HepG2 (cell line): ENCODE measurements at regions not wholly inside any gene's neighbourhood (a gene's known extent, or its start where the extent isn't known, plus 50 kb on each side); places are given as distances from the start of the nearest gene placed in this dataset.

ENCODE experiments used
- ATAC-seq: fragments of 200-7000 bp; cut with Tn5 transposase; 3 replicates; pipeline ENCODE4 v1.9.1; 2020; ENCODE audit warnings: mild to moderate bottlenecking, moderate library complexity
- BruUV-seq: library from RNA; stranded (reverse); fragments of 400-500 nt; replicated peaks from 2 replicates; lab custom pipeline; 2021; lab: Mats Ljungman, UMichigan
- CTCF ChIA-PET: fragments of 300-600 bp; formaldehyde crosslinking; extraction: SDS; loops from one replicate; lab custom pipeline; 2021; ENCODE audit warnings: low total read pairs, inconsistent platforms, low intra/inter-chr PET ratio; lab: Yijun Ruan, JAX
- POLR2A ChIA-PET: fragments of 350-600 bp; sonication (Branson Sonifier 250); formaldehyde crosslinking; loops from one replicate; lab custom pipeline; 2020; ENCODE audit warnings: antibody characterized with exemption, inconsistent platforms; lab: Yijun Ruan, JAX
- DNase-seq: peaks from one replicate; pipeline ENCODE4 v3.0.0-alpha.2; 2015; ENCODE audit warnings: low spot score
- FAIRE-seq: peaks from 3 replicates; lab custom pipeline; 2011; peaks lifted over from hg19 to GRCh38; lab: Jason Lieb, UNC
- H2AFZ ChIP-seq: one replicate; pipeline ENCODE4 v1.6.1; 2011; ENCODE audit warnings: low read length, inconsistent platforms
- H3K27ac ChIP-seq: fragments of 300-600 bp; 3 replicates; pipeline ENCODE4 v1.8.0; 2011; ENCODE audit warnings: mixed run types, mild to moderate bottlenecking, mixed read lengths, low read length, inconsistent platforms; ENCODE audit not compliant: insufficient read depth; ENCODE audit errors: extremely low read length
- H3K27me3 ChIP-seq, 2 experiments: fragments of 200-600 bp in 1 of 2; 2 replicates in 1 of 2; 3 replicates in 1 of 2; pipeline versions ENCODE4 v1.6.0 to v1.8.0; 2011; ENCODE audit warnings: low read length in 2 of 2, mild to moderate bottlenecking in 2 of 2, moderate library complexity in 2 of 2, inconsistent platforms in 1 of 2; ENCODE audit not compliant: insufficient read depth in 2 of 2, control insufficient read depth in 1 of 2
- H3K36me3 ChIP-seq, 2 experiments: fragments of 200-600 bp in 1 of 2; replicated peaks in 1 of 2; 2 replicates in 1 of 2; 3 replicates in 1 of 2; pipeline versions ENCODE4 v1.5.1 to v1.8.0; 2011; ENCODE audit warnings: low read length in 2 of 2, inconsistent platforms in 1 of 2; ENCODE audit not compliant: insufficient read depth in 2 of 2, control insufficient read depth in 1 of 2
- H3K4me1 ChIP-seq: 2 replicates; pipeline ENCODE4 v1.5.1; 2012; ENCODE audit warnings: low read length, inconsistent platforms; ENCODE audit not compliant: insufficient read depth
- H3K4me2 ChIP-seq: 2 replicates; pipeline ENCODE4 v1.6.0; 2011; ENCODE audit warnings: low read depth, low read length, inconsistent platforms
- H3K4me3 ChIP-seq, 3 experiments: fragments of 200-600 bp in 1 of 3; sonication (generic), shearing (Covaris generic) in 1 of 3; replicated peaks in 1 of 3; 2 replicates each; pipeline ENCODE4 v1.5.1; 2011 to 2016; ENCODE audit warnings: low read length in 3 of 3, inconsistent platforms in 2 of 3, low read depth in 2 of 3, mild to moderate bottlenecking in 2 of 3, control low read depth in 1 of 3, mixed read lengths in 1 of 3; ENCODE audit not compliant: insufficient read depth in 1 of 3
- H3K79me2 ChIP-seq: one replicate; pipeline ENCODE4 v1.6.1; 2011; ENCODE audit warnings: low read length, inconsistent platforms; ENCODE audit not compliant: insufficient read depth
- H3K9ac ChIP-seq: 2 replicates; pipeline ENCODE4 v1.6.0; 2011; ENCODE audit warnings: mild to moderate bottlenecking, low read depth, low read length, inconsistent platforms; ENCODE audit not compliant: insufficient read depth
- H3K9me3 ChIP-seq: 2 replicates; pipeline ENCODE4 v1.5.1; 2012; ENCODE audit warnings: mild to moderate bottlenecking, low read length
- H4K20me1 ChIP-seq: 2 replicates; pipeline ENCODE4 v1.6.0; 2011; ENCODE audit warnings: inconsistent platforms, mild to moderate bottlenecking, low read length, moderate library complexity; ENCODE audit not compliant: insufficient read depth
- FIP1L1 ChIP-seq: fragments of 200-400 bp; formaldehyde crosslinking; IDR thresholded peaks from 2 replicates; pipeline ENCODE4 v1.6.1; 2018; ENCODE audit warnings: low read depth, mild to moderate bottlenecking, low read length, moderate library complexity, borderline replicate concordance; ENCODE audit not compliant: insufficient read depth
- RCOR2 ChIP-seq: IDR thresholded peaks from 2 replicates; pipeline ENCODE4 v1.6.1; 2016; ENCODE audit warnings: missing biosample characterization, missing genetic modification reagents
- SMARCC2 ChIP-seq: fragments of 450-650 bp; IDR thresholded peaks from 2 replicates; pipeline ENCODE4 v1.6.1; 2017; ENCODE audit warnings: antibody characterized with exemption, mild to moderate bottlenecking
- ZNF331 ChIP-seq: sonication (generic); formaldehyde crosslinking; IDR thresholded peaks from 2 replicates; pipeline ENCODE4 v1.4.0; 2020; ENCODE audit warnings: missing genetic modification reagents
- ZNF333 ChIP-seq: sonication (generic); formaldehyde crosslinking; IDR thresholded peaks from 2 replicates; pipeline ENCODE4 v1.4.0; 2020; ENCODE audit warnings: mild to moderate bottlenecking, missing genetic modification reagents, borderline replicate concordance
- ZNF674 ChIP-seq: sonication (generic); formaldehyde crosslinking; IDR thresholded peaks from 2 replicates; pipeline ENCODE4 v1.5.0; 2020; ENCODE audit warnings: low read depth, mild to moderate bottlenecking, missing genetic modification reagents
- ZNF724P ChIP-seq: sonication (generic); formaldehyde crosslinking; IDR thresholded peaks from 2 replicates; pipeline ENCODE4 v1.8.0; 2022; ENCODE audit warnings: missing genetic modification reagents, borderline replicate concordance
- WGBS: methylation state at CpG from one replicate; pipeline ENCODE4 v1.1.6; 2017; ENCODE audit warnings: low lambda C conversion rate; 5-methylcytosine and 5-hydroxymethylcytosine counted together
- in situ Hi-C: cut with HindIII; loops from 2 replicates; pipeline ENCODE4 v1.10.0; 2017; ENCODE audit warnings: low pct_unique_long_range_greater_than_20kb; ENCODE audit not compliant: extremely low pct_ligation_motif_present
- intact Hi-C: fragments of 100-400 bp; cut with micrococcal nuclease; formaldehyde crosslinking; loops from one replicate; pipeline ENCODE4 v1.10.0; 2022; ENCODE audit not compliant: unreplicated experiment
- TF ChIP-seq, protein P1 (sequence below), 2 experiments: fragments of 450-650 bp in 1 of 2; sonication (generic) in 1 of 2; formaldehyde crosslinking; IDR thresholded peaks; 2 replicates each; pipeline versions ENCODE4 v1.5.0 to v1.8.0; 2020 to 2022; ENCODE audit warnings: mild to moderate bottlenecking in 1 of 2, missing genetic modification reagents in 1 of 2
- TF ChIP-seq, protein P2 (sequence below), 2 experiments: sonication (generic) in 1 of 2; formaldehyde crosslinking in 1 of 2; IDR thresholded peaks; 2 replicates each; pipeline versions ENCODE4 v1.4.0 to v1.6.1; 2016 to 2020; ENCODE audit warnings: borderline replicate concordance in 1 of 2, low read depth in 1 of 2, mild to moderate bottlenecking in 1 of 2, missing genetic modification reagents in 1 of 2

- Histone ChIP-seq H3K36me3 (no peaks in the 10 kb centered on the region), H3K4me2 (no peak overlapping the region), H3K27ac (no peak overlapping the region), H3K9ac (no peak overlapping the region), H3K27me3 (peaks cover 2 to 12% of the 10 kb centered on the region in 2 experiments; a peak in 2 of 5 replicates), H3K79me2 (no peaks in the 10 kb centered on the region), H3K9me3 (no peaks in the 10 kb centered on the region), H2AFZ (no peak overlapping the region), H3K4me1 (no peaks in the 10 kb centered on the region), H4K20me1 (no peaks in the 10 kb centered on the region), H3K4me3 (no peak overlapping the region)
- ChIA-PET CTCF (no interaction called here), POLR2A (no interaction called here)
- in situ Hi-C loops (no loop called here), intact Hi-C loops (no loop called here)
- TF ChIP-seq, protein P1, sequence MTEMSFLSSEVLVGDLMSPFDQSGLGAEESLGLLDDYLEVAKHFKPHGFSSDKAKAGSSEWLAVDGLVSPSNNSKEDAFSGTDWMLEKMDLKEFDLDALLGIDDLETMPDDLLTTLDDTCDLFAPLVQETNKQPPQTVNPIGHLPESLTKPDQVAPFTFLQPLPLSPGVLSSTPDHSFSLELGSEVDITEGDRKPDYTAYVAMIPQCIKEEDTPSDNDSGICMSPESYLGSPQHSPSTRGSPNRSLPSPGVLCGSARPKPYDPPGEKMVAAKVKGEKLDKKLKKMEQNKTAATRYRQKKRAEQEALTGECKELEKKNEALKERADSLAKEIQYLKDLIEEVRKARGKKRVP (CRISPR knock-in tag; IDR thresholded peaks at IDR 0.05), result no peak
- no peak for DNase-seq
- WGBS, result 13% methylated on average over 3 of the region's 3 CpGs
- no peak for ATAC-seq
- FAIRE-seq, result no peak
- BruUV-seq, result no TSS peak
These were observed 60.3 kb upstream of the CCDC190 start for GRCh38 chr1:162921311-162921710.

GRCh38 chr1:162919034-162919433 lies 58.1 kb upstream of the CCDC190 start:
- no peaks in the 10 kb centered on the region for H3K79me2 ChIP-seq
- POLR2A ChIA-PET, result no interaction called here
- CTCF ChIA-PET, result no interaction called here
- no peaks in the 10 kb centered on the region for H4K20me1 ChIP-seq
- no peaks in the 10 kb centered on the region for H3K9me3 ChIP-seq
- BruUV-seq, result no TSS peak
- H3K36me3 ChIP-seq, result no peaks in the 10 kb centered on the region
- H3K27ac ChIP-seq, result no peak overlapping the region
- DNase-seq, result no peak
- H2AFZ ChIP-seq, result no peak overlapping the region
- no peaks in the 10 kb centered on the region for H3K4me1 ChIP-seq
- no peak for ATAC-seq
- no peak overlapping the region for H3K9ac ChIP-seq
- in situ Hi-C loops, result no loop called here
- no peak overlapping the region for H3K4me2 ChIP-seq
- H3K4me3 ChIP-seq, result no peak overlapping the region
- peaks cover 2 to 12% of the 10 kb centered on the region in 2 experiments; a peak in 2 of 5 replicates for H3K27me3 ChIP-seq
- FAIRE-seq, result no peak
- WGBS, result 40% methylated on average over 1 of the region's 6 CpGs
- intact Hi-C loops, result no loop called here
- TF ChIP-seq ZNF331, result no peak
- TF ChIP-seq ZNF333, result no peak
- TF ChIP-seq, protein P2, sequence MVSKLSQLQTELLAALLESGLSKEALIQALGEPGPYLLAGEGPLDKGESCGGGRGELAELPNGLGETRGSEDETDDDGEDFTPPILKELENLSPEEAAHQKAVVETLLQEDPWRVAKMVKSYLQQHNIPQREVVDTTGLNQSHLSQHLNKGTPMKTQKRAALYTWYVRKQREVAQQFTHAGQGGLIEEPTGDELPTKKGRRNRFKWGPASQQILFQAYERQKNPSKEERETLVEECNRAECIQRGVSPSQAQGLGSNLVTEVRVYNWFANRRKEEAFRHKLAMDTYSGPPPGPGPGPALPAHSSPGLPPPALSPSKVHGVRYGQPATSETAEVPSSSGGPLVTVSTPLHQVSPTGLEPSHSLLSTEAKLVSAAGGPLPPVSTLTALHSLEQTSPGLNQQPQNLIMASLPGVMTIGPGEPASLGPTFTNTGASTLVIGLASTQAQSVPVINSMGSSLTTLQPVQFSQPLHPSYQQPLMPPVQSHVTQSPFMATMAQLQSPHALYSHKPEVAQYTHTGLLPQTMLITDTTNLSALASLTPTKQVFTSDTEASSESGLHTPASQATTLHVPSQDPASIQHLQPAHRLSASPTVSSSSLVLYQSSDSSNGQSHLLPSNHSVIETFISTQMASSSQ (IDR thresholded peaks at IDR 0.05; ENCODE audit: low read depth), result no peak
- TF ChIP-seq, protein P2 (CRISPR knock-in tag; IDR thresholded peaks at IDR 0.05; ENCODE audit: borderline replicate concordance), result no peak
- no peak for TF ChIP-seq SMARCC2
- no peak for TF ChIP-seq ZNF724P (CRISPR knock-in tag)
- TF ChIP-seq ZNF674 (CRISPR knock-in tag), result no peak
- TF ChIP-seq FIP1L1, result no peak
- no peak for TF ChIP-seq RCOR2 (CRISPR knock-in tag)
